ENCODE measurements at regions not wholly inside any gene's neighbourhood (a gene's known extent, or its start where the extent isn't known, plus 50 kb on each side); places are given as distances from the start of the nearest gene placed in this dataset.
"Not testable (repeated sequence)": the region's sequence is repeated elsewhere in the genome, so short reads cannot be mapped to it uniquely, and the experiment has no call there.

DNA sequence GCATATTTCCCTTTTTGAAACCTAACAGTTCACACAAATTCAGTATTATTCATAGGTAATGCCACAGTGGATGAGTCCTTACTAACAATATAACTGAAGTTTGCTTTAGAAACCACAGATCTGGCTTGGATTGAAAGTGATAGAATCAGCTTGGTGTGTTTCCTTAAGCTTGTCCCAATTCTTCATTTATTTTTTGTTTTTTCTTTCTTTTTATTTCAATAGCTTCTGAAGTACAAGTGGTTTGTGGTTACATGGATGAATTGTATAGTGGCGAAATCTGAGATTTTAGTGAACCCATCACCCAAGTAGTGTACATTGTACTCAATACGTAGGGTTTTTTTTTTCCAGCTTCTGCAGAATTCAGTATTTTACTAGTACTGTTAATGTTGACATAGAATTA is 518.2 kb upstream of the SEMA3D start:
- no peak for DNase-seq

- DNase-seq = no peak
Observed at GRCh38 chr7:85703251-85704010, 516.6 kb upstream of the SEMA3D start.

GRCh38 chr7:85702348-85702747 is 515.5 kb upstream of the SEMA3D start:
- DNase-seq = no peak

DNA sequence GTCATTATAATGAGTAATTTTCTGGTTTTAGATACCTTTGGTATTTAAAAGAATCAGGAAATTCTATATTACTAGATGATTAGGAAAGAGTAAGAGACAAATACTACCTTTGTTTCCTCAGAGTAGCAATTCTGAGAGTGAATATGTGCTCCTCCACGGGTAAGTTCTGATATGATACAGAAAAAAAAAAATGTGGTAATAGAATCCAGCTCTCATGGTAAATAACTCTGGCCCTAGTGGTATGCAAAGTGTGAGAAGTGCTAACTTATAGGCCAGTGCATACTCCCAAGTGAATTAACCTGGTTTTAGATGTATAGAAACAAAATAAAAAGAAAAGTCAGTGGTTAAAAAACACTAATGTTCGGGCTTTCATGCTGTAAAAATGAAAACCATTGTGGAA is 512.6 kb upstream of the SEMA3D start:
- DNase-seq = no peak

- no peak for DNase-seq
Observed at GRCh38 chr7:85695533-85695932, 508.7 kb upstream of the SEMA3D start.

GRCh38 chr7:85695041-85695440 is 508.2 kb upstream of the SEMA3D start:
- DNase-seq = no peak

DNA sequence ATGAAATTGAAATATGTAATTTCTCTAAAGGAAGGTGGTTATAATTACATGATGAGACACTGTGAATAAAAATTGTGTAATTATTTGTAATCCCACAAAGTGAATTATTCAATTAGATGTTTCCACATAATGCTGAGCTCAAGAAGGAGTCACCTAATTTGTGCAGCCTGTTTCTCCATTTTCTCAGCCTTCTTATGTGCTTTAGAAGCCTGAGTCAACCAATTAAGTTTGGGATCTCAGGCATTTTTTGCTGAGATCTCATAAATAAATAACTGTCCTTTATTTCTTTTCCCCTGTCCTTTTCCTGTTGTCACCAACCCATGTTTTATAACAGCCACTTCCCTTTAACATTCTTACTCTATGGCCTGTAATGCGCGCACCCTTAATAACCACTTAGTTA is 506.5 kb upstream of the SEMA3D start:
- DNase-seq = no peak

GRCh38 chr7:85688712-85689111 is 501.9 kb upstream of the SEMA3D start:
- no peak for DNase-seq

DNA sequence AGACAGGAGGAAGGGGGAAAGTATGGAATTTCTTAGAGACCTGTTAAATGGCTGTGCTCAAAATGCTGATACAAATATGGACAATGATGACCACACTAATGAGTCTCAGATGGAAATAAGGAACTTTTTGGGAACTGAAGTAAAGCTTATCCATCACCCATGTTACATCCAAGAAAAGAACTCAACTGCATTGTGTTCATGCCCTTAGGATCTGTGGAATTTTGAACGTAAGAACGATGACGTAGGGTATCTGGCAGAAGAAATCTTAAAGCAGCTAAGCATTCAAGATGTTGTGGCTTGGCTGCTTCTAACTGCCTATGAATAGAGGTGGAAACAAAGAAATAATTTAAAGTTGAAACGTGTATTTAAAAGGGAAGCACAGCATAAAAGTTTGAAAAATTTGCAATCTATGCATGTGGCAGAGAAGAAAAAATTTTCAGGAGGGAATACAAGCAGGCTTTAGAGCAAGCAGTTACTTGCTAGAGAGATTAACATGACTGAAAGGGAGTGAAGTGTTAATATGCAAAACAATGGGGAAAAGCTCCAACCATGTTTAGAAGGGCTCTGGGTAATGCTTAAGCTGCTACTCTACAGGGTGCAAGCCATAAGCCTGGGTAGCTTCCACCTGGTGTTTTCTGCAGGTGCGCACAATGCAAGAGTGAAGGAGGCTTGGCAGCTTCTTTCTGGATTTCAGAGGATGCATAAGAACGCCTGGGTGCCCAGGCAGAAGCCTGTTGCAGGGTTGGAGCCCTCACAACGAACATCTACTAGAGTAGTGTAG is 499.7 kb upstream of the SEMA3D start:
- no peak for DNase-seq

DNA sequence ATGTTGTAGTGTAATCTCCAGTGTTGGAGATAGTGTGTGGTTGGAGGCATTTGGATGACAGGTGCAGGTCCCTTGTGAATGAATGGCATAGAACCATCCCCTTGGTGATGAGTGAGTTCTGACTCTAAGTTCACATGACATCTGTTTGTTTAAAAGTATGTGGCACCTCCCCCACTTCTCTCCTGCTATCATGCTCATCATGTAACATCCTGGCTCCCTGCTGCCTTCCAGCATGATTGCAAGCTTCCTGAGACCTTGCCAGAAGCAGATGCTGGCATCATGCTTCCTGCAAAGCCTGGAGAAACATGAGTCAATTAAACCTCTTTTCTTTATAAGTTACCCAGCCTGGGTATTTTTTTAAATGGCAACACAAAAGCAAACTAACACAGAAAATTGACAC is 499.0 kb upstream of the SEMA3D start:
- DNase-seq = no peak

DNA sequence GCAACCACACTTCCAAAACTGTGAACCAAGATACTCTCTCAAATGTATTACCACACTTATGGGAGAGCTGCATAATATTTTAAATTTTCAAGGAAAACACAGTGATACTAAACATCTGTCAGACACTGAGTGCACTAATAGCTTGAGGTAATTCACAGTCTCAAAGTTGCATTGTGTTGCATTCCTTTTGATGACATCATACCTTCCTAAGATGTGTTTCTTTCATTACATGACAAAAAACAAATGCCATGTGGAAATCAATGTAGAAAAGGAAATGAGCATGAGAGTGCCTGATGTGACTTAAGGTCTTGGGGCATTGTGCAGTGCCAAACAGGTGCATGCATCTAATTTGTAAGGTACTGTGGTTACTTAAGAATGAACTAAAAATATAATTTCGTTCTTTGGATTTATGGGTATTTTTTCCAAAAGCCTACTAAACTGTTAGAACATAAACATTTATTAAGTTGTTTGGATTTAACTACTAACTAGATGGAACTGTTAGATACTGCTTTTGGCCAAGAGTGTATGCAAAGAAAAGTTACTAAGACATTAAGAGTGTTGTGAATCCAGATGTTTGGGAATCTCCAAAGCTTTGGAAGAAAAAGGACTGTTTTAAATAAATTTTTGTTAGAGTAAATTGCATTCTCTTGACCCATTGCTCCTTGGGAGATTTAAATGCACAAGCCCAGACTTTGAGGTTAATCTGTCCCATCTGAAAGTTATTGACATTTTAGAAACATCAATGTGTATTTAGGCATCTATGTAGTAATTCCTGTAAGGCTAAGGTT is 496.2 kb upstream of the SEMA3D start:
- DNase-seq = no peak

GRCh38 chr7:85681241-85681640 is 494.4 kb upstream of the SEMA3D start:
- DNase-seq = no peak

DNA sequence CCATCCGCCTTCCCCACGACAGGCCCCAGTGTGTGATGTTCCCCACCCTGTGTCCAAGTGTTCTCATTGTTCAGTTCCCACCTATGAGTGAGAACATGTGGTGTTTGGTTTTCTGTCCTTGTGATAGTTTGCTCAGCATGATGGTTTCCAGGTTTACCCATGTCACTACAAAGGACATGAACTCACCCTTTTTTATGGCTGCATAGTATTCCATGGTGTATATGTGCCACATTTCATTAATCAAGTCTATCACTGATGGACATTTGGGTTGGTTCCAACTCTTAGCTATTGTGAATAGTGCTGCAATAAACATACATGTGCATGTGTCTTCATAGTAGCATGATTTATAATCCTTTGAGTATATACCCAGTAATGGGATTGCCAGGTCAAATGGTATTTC is 488.2 kb upstream of the SEMA3D start:
- DNase-seq = not testable (repeated sequence)

GRCh38 chr7:85673876-85674275 is 487.0 kb upstream of the SEMA3D start:
- DNase-seq = no peak

DNA sequence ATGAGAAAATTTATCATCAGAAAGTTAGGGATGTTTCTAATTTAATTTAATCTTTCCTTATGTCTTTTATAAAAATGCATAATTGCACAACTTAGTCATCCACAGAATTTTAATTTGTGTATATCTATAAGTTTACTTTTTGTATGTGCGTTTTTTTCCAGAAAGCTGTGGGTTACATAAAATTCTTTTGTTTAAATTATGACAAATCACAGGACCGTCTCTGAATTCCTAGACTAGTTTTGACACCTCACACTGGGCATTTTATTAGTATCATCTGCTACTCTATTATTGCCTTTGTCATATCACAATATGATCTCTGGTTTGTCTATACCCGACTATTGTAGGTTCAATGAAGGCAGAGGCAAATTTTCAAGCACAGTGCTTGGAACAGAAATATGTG is 482.4 kb upstream of the SEMA3D start:
- no peak for DNase-seq

DNA sequence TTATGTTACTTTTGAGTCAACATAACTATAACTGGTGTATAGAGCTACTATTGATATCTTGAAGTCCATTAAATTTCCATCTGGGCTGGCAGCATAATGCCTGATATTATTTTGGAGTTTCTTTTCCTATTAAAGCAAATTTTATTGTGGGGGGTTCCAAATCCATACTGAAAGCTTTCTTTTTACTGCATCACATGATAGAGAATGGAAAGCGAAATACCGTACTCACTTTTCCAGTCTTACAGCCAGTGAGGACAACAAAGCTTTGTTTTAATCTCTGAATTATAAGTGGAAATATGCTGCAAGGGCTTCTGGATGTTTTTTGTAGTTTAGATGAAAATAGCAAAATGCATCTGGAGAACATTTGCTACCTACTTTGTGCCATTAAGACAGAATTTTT is 477.5 kb upstream of the SEMA3D start:
- no peak for DNase-seq

DNA sequence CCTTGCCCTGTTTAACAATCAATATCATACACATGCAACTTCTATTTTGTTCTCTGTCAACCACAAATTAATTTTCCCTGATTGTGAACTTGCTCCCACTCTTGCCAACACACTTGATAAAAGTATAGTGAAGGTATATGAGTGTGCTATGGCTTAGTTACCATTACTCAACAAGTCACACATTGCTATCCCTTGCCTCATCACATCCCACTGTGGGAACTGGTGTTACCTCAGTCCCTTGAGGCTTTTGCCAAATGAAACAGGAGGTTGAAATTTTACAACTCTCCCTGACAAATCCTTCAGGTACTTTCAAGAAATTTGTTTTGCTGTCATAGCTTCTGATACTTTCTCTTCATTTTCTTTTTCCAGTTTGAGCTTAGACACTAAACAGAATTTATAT is 472.5 kb upstream of the SEMA3D start:
- no peak for DNase-seq

DNA sequence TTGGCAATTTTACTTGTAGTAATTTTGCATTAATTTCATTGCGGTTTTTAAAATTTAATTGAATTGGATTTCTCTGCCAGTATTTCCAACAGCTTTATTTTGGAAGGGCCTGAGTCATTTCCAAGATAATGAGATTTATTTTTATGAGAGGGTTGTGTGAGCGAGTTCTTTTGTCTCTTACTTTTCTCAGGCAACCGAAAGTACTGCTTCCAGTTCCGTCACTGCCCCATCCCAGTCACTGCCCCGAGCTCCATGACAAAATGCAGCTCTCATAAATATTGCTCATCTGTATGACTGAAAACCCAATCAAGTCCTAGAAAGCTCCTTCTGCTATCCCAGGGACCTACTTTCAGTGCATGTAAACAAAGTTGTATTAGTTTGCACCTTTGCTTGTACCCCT is 468.4 kb upstream of the SEMA3D start:
- no peak for DNase-seq

GRCh38 chr7:85644272-85644671 is 457.4 kb upstream of the SEMA3D start:
- DNase-seq = no peak

DNA sequence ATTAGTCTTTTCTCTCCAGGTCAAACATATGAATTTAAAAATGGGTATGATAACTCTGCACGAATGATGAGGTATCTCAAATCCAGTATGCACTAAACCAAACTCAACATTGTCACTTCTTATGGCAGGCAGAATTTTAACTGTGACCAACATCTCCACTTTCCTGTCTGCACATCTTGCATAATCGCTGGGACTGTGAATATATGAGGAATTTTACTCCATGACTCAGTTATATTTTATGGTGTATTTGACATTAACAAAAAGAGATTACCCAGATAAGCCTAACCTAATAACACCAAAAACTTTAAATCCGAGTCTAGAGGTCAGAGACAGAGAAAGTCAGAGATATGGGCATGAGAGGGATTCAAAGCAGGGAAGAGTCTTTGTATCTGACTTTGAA is 454.5 kb upstream of the SEMA3D start:
- no peak for DNase-seq

GRCh38 chr7:85638394-85638793 is 451.5 kb upstream of the SEMA3D start:
- no peak for DNase-seq

DNA sequence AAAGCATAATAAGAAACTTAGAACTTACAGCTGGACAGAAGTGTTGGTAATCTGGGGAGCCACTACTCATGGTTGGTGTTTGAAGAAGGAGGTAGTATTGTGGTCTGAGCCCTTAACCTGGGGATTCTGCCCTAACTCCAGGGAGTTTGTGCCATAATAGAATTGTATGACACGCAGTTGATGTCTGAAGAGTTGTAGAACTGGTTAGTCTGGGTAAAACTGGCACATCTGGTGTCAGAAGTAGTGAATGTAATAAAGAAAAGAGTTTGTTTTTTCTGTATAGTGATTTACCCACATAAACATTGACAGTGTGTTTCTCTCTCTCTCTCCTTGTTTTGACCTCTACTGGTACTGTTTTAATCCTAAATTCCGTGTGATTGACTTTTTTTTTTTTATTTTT is 448.1 kb upstream of the SEMA3D start:
- DNase-seq = no peak

- DNase-seq = peak; percentile 74
Observed at GRCh38 chr7:85630904-85631600, 444.2 kb upstream of the SEMA3D start.
